ENCODE measurements at regions not wholly inside any gene's neighbourhood (a gene's known extent, or its start where the extent isn't known, plus 50 kb on each side); places are given as distances from the start of the nearest gene placed in this dataset.

GRCh38 chr13:109906976-109907375 is 120.6 kb upstream of the IRS2 start:
- H3F3A ChIP-seq (replicated peaks; ENCODE audit: low read depth), result no peaks in the 10 kb centered on the region
- Mint-ChIP-seq H3K27ac (no peak overlapping the region), H3K4me1 (no peaks in the 10 kb centered on the region), H3K4me3 (no peak overlapping the region), H3K9me3 (peaks cover 3% of the 10 kb centered on the region; the same call in 1 of the 3 replicates), H3K36me3 (ENCODE audit: low read depth) (peaks cover 5% of the 10 kb centered on the region), H3K27me3 (ENCODE audit: insufficient read depth, low read depth, poor library complexity) (no peaks in the 10 kb centered on the region)
- no peak overlapping the region for H3K4me2 ChIP-seq
- no peaks in the 10 kb centered on the region for H3K79me2 ChIP-seq (replicated peaks; ENCODE audit: insufficient read depth)
- H3K36me3 ChIP-seq (ENCODE audit: insufficient read depth), result no peaks in the 10 kb centered on the region
- no peaks in the 10 kb centered on the region for H3K4me1 ChIP-seq (ENCODE audit: insufficient read depth)
- no peaks in the 10 kb centered on the region for H3K27me3 ChIP-seq (ENCODE audit: insufficient read depth)
- H3K4me3 ChIP-seq, result no peak overlapping the region
- H2AFZ ChIP-seq, result no peak overlapping the region
- H3K27ac ChIP-seq (ENCODE audit: low read depth), result no peak overlapping the region
- TF ChIP-seq REST (IDR thresholded peaks at IDR 0.05; ENCODE audit: unreplicated experiment) (no peak), ZNF462 (CRISPR knock-in tag; IDR thresholded peaks at IDR 0.05) (no peak), EZH2phosphoT487 (IDR thresholded peaks at IDR 0.05; ENCODE audit: unreplicated experiment) (no peak), EZH2 (IDR thresholded peaks at IDR 0.05; ENCODE audit: low read depth, unreplicated experiment) (no peak), CREB1 (CRISPR knock-in tag; IDR thresholded peaks at IDR 0.05; ENCODE audit: low read depth) (no peak), STAT1 (IDR thresholded peaks at IDR 0.05; ENCODE audit: unreplicated experiment) (no peak), ETS1 (IDR thresholded peaks at IDR 0.05) (no peak), ZNF114 (CRISPR knock-in tag; IDR thresholded peaks at IDR 0.05) (no peak), POLR2AphosphoS5 (IDR thresholded peaks at IDR 0.05; ENCODE audit: low read depth) (no peak), CTCF (conservative IDR thresholded peaks at IDR 0.05; ENCODE audit: low read depth in 2 of 2) (no peak), ZNF331 (CRISPR knock-in tag; IDR thresholded peaks at IDR 0.05; ENCODE audit: low read depth) (no peak), NANOG (IDR thresholded peaks at IDR 0.05; ENCODE audit: borderline replicate concordance) (no peak), JUNB (IDR thresholded peaks at IDR 0.05; ENCODE audit: unreplicated experiment) (no peak)
- H4K20me1 ChIP-seq (replicated peaks; ENCODE audit: insufficient read depth), result no peaks in the 10 kb centered on the region
- ATAC-seq, result no peak
- DNase-seq (ENCODE audit: low spot score), result no peak
- 0 out of 2 replicates have a peak, but pooled peaks cover 15% of the 10 kb centered on the region for H3K9me2 ChIP-seq (ENCODE audit: insufficient read depth)
